Aorta (tissue), 5 donors: ENCODE measurements at regions not wholly inside any gene's neighbourhood (a gene's known extent, or its start where the extent isn't known, plus 50 kb on each side); places are given as distances from the start of the nearest gene placed in this dataset.

ENCODE experiments used
- ATAC-seq: fragments of 200-7000 bp; cut with Tn5 transposase; one replicate; pipeline ENCODE4 v1.9.1; 2022; ENCODE audit warnings: moderate library complexity; ENCODE audit not compliant: low FRiP score
- DNase-seq, 2 donors: peaks; one replicate each; pipeline ENCODE4 v3.0.0-alpha.2; 2020
- H3K27ac ChIP-seq, 2 donors: one replicate each; pipeline ENCODE4 v1.5.1; 2013; ENCODE audit warnings: low read length in 2 of 2, mild to moderate bottlenecking in 2 of 2, moderate library complexity in 2 of 2, control low read depth in 1 of 2, inconsistent platforms in 1 of 2, low read depth in 1 of 2
- H3K27me3 ChIP-seq, 2 donors: one replicate each; pipeline ENCODE4 v1.6.1; 2013; ENCODE audit warnings: control low read depth in 1 of 2, low read length in 1 of 2, mild to moderate bottlenecking in 1 of 2, moderate library complexity in 1 of 2; ENCODE audit not compliant: insufficient read depth in 2 of 2, control insufficient read depth in 1 of 2
- H3K36me3 ChIP-seq, 2 donors: one replicate each; pipeline ENCODE4 v1.6.1; 2013; ENCODE audit warnings: control low read depth in 1 of 2, low read length in 1 of 2, mild to moderate bottlenecking in 1 of 2; ENCODE audit not compliant: insufficient read depth in 2 of 2, control insufficient read depth in 1 of 2
- H3K4me1 ChIP-seq, 2 donors: one replicate each; pipeline ENCODE4 v1.6.1; 2013; ENCODE audit warnings: low read length in 2 of 2, control low read depth in 1 of 2, mild to moderate bottlenecking in 1 of 2, moderate library complexity in 1 of 2; ENCODE audit not compliant: insufficient read depth in 2 of 2, control insufficient read depth in 1 of 2
- H3K4me3 ChIP-seq, 2 donors: one replicate each; pipeline ENCODE4 v1.5.1; 2013; ENCODE audit warnings: low read length in 2 of 2, control low read depth in 1 of 2, mild to moderate bottlenecking in 1 of 2
- H3K9me3 ChIP-seq: one replicate; pipeline ENCODE4 v1.6.1; 2013; ENCODE audit warnings: mild to moderate bottlenecking, low read length; ENCODE audit not compliant: control insufficient read depth
- WGBS, 2 donors: extraction: QIAGEN DNeasy Blood & Tissue Kit; methylation state at CpG; one replicate each; pipeline ENCODE4 v1.1.7; 2013; 5-methylcytosine and 5-hydroxymethylcytosine counted together
- intact Hi-C, 2 donors: fragments of 100-400 bp; cut with DNase I; formaldehyde crosslinking; loops; one replicate each; pipeline versions ENCODE4 v1.14.2 to v1.15.0; 2022
- donor health status: healthy with polysubstance abuse.
- donor health status: Bipolar disorder and iron deficiency.
- donor health status: DM: no; HTN: no; CAD: no.
- donor health status: DM: no; HTN: no; CAD: no.
- donor health status: DM: yes; HTN: yes; CAD: no.

GRCh38 chr12:87809916-87810315 lies 219.3 kb downstream of the C12orf50 start:
- 50 to 56% methylated on average over 2 of the region's 2 CpGs for WGBS, 2 donors
- DNase-seq (no peak), ATAC-seq (no peak)
- H3K4me3 ChIP-seq, result no peak overlapping the region
- H3K36me3 ChIP-seq, result no peaks in the 10 kb centered on the region
- no peaks in the 10 kb centered on the region for H3K9me3 ChIP-seq
- peaks cover 0 to 13% of the 10 kb centered on the region in 2 donors for H3K4me1 ChIP-seq
- no peak overlapping the region for H3K27ac ChIP-seq
- H3K27me3 ChIP-seq, result no peaks in the 10 kb centered on the region
- intact Hi-C loops, result loop anchor here in 1 of 2 donors (10.0 kb wide), 1 partner anchor 485 kb away; no protein-coding TSS in a partner anchor

- WGBS, 2 donors, result 80 to 82% methylated on average over 1 of the region's 1 CpG
- Histone ChIP-seq H3K36me3 (no peaks in the 10 kb centered on the region), H3K9me3 (no peaks in the 10 kb centered on the region), H3K27me3 (no peaks in the 10 kb centered on the region), H3K4me1 (peaks cover 0 to 8% of the 10 kb centered on the region in 2 donors), H3K27ac (no peak overlapping the region), H3K4me3 (no peak overlapping the region)
- ATAC-seq (no peak), DNase-seq (no peak)
- intact Hi-C loops, result no loop called here
Observed at GRCh38 chr12:87807086-87807485, 222.1 kb downstream of the C12orf50 start.

GRCh38 chr12:87806310-87806709 lies 222.9 kb downstream of the C12orf50 start:
- no peaks in the 10 kb centered on the region for H3K9me3 ChIP-seq
- peak overlapping the region in 1 of 2 donors; percentile 40 for H3K27ac ChIP-seq
- no peak for ATAC-seq
- DNase-seq, result no peak
- H3K27me3 ChIP-seq, result no peaks in the 10 kb centered on the region
- intact Hi-C loops, result no loop called here
- peaks cover 0 to 8% of the 10 kb centered on the region in 2 donors for H3K4me1 ChIP-seq
- WGBS, 2 donors, result 59 to 60% methylated on average over 4 of the region's 4 CpGs
- H3K4me3 ChIP-seq, result no peak overlapping the region
- H3K36me3 ChIP-seq, result no peaks in the 10 kb centered on the region

- DNase-seq (no peak), ATAC-seq (no peak)
- Histone ChIP-seq H3K27me3 (no peaks in the 10 kb centered on the region), H3K4me3 (no peak overlapping the region), H3K9me3 (no peaks in the 10 kb centered on the region), H3K4me1 (peaks cover 1 to 6% of the 10 kb centered on the region in 2 donors), H3K36me3 (no peaks in the 10 kb centered on the region), H3K27ac (no peak overlapping the region)
- WGBS, 2 donors, result 49 to 97% methylated on average over 1 of the region's 1 CpG
- intact Hi-C loops, result no loop called here
Observed at GRCh38 chr12:87804386-87804785, 224.8 kb downstream of the C12orf50 start.

GRCh38 chr12:87802721-87803011 lies 226.5 kb downstream of the C12orf50 start:
- Histone ChIP-seq H3K4me1 (peaks cover 1 to 6% of the 10 kb centered on the region in 2 donors), H3K36me3 (no peaks in the 10 kb centered on the region), H3K27me3 (no peaks in the 10 kb centered on the region), H3K9me3 (no peaks in the 10 kb centered on the region), H3K27ac (no peak overlapping the region), H3K4me3 (no peak overlapping the region)
- 96 to 99% methylated on average over 1 of the region's 1 CpG for WGBS, 2 donors
- DNase-seq (no peak), ATAC-seq (no peak)
- intact Hi-C loops, result no loop called here

- no peak for DNase-seq
- Histone ChIP-seq H3K27me3 (no peaks in the 10 kb centered on the region), H3K27ac (no peak overlapping the region), H3K36me3 (no peaks in the 10 kb centered on the region), H3K9me3 (no peaks in the 10 kb centered on the region), H3K4me1 (peaks cover 1% of the 10 kb centered on the region in 2 donors), H3K4me3 (peak overlapping the region in 1 of 2 donors; percentile 34)
- peak; percentile 36 for ATAC-seq
- 27 to 33% methylated on average over 4 of the region's 4 CpGs for WGBS, 2 donors
- intact Hi-C loops, result no loop called here
Observed at GRCh38 chr12:87801860-87802720, 227.1 kb downstream of the C12orf50 start.

- Histone ChIP-seq H3K4me3 (no peak overlapping the region), H3K4me1 (peaks cover 0 to 3% of the 10 kb centered on the region in 2 donors), H3K36me3 (no peaks in the 10 kb centered on the region), H3K9me3 (no peaks in the 10 kb centered on the region), H3K27me3 (no peaks in the 10 kb centered on the region), H3K27ac (no peak overlapping the region)
- 7 to 9% methylated on average over 1 of the region's 1 CpG for WGBS, 2 donors
- ATAC-seq, result no peak
- no peak for DNase-seq
- intact Hi-C loops, result no loop called here
Observed at GRCh38 chr12:87796961-87797516, 232.2 kb downstream of the C12orf50 start.

- peaks cover 0 to 3% of the 10 kb centered on the region in 2 donors for H3K4me1 ChIP-seq
- WGBS, 2 donors, result 66 to 92% methylated on average over 2 of the region's 2 CpGs
- H3K36me3 ChIP-seq, result no peaks in the 10 kb centered on the region
- ATAC-seq, result no peak
- H3K4me3 ChIP-seq, result no peak overlapping the region
- DNase-seq, result no peak
- no peaks in the 10 kb centered on the region for H3K9me3 ChIP-seq
- intact Hi-C loops, result no loop called here
- H3K27ac ChIP-seq, result no peak overlapping the region
- no peaks in the 10 kb centered on the region for H3K27me3 ChIP-seq
Observed at GRCh38 chr12:87795555-87795954, 233.6 kb downstream of the C12orf50 start.

GRCh38 chr12:87794854-87795253 lies 234.3 kb downstream of the C12orf50 start:
- no peaks in the 10 kb centered on the region for H3K27me3 ChIP-seq
- no peaks in the 10 kb centered on the region for H3K36me3 ChIP-seq
- H3K4me1 ChIP-seq, result peaks cover 0 to 1% of the 10 kb centered on the region in 2 donors
- WGBS, 2 donors, result 79 to 86% methylated on average over 1 of the region's 1 CpG
- DNase-seq (no peak), ATAC-seq (no peak)
- intact Hi-C loops, result no loop called here
- no peak overlapping the region for H3K27ac ChIP-seq
- H3K4me3 ChIP-seq, result no peak overlapping the region
- H3K9me3 ChIP-seq, result no peaks in the 10 kb centered on the region
